Activated CD4-positive, alpha-beta T cell treated with anti-CD3 and anti-CD28 coated beads, Interleukin-2, amount 10 ng/mL, durations not matched to agents 24 days and 14 days (primary cell): ENCODE measurements at regions not wholly inside any gene's neighbourhood (a gene's known extent, or its start where the extent isn't known, plus 50 kb on each side); places are given as distances from the start of the nearest gene placed in this dataset.

Experiments used
- DNase-seq: peaks from one replicate; pipeline ENCODE4 v3.0.0; 2022
- H3K27ac Mint-ChIP-seq: one replicate; pipeline ENCODE4 v1.8.0; 2022; ENCODE audit warnings: mild to moderate bottlenecking, mixed read lengths
- H3K27me3 Mint-ChIP-seq: one replicate; pipeline ENCODE4 v1.8.0; 2022; ENCODE audit warnings: mixed read lengths
- H3K36me3 Mint-ChIP-seq: one replicate; pipeline ENCODE4 v1.8.0; 2022; ENCODE audit warnings: low read depth, mild to moderate bottlenecking, mixed read lengths
- H3K4me1 Mint-ChIP-seq: one replicate; pipeline ENCODE4 v1.8.0; 2021; ENCODE audit warnings: mixed read lengths
- H3K4me3 Mint-ChIP-seq: one replicate; pipeline ENCODE4 v1.8.0; 2022; ENCODE audit warnings: mild to moderate bottlenecking, moderate library complexity, mixed read lengths
- H3K9me3 Mint-ChIP-seq: one replicate; pipeline ENCODE4 v1.8.0; 2021; ENCODE audit warnings: mixed read lengths
- intact Hi-C: fragments of 100-400 bp; cut with micrococcal nuclease; formaldehyde crosslinking; loops from one replicate; pipeline ENCODE4 v1.15.1; 2023

DNA sequence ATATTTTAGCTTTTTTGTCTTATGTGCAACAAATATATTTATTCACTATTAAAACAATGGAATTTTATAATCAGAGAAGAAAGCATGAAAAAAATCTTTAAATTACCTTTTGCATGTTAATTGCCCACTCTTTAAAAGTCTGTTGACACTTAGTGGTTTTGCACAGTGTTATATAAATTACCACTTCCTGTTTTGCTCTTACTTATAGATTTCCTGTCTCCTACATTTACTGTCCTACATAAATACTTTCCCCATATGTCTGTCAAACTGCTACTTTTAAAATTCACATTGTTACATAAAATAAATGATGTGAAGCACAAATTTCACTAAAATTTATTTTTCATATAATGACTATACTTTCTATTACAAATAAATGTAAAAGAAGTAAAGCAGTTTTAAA is 161.1 kb upstream of the NDST4 start:
- Mint-ChIP-seq H3K36me3 (no peaks in the 10 kb centered on the region), H3K27me3 (peaks cover 5% of the 10 kb centered on the region), H3K27ac (no peak overlapping the region), H3K9me3 (peaks cover 6% of the 10 kb centered on the region), H3K4me1 (peaks cover 19% of the 10 kb centered on the region), H3K4me3 (peak overlapping the region; percentile 5)
- intact Hi-C loops: no loop called here
- DNase-seq: no peak

- H3K27me3 Mint-ChIP-seq: peaks cover 5% of the 10 kb centered on the region
- peaks cover 6% of the 10 kb centered on the region for H3K9me3 Mint-ChIP-seq
- H3K27ac Mint-ChIP-seq: no peak overlapping the region
- H3K4me3 Mint-ChIP-seq: no peak overlapping the region
- H3K4me1 Mint-ChIP-seq: peaks cover 17% of the 10 kb centered on the region
- H3K36me3 Mint-ChIP-seq: no peaks in the 10 kb centered on the region
- DNase-seq: no peak
- intact Hi-C loops: no loop called here
These were observed 159.2 kb upstream of the NDST4 start for GRCh38 chr4:115272594-115272993.

GRCh38 chr4:115272185-115272584 is 158.8 kb upstream of the NDST4 start:
- Mint-ChIP-seq H3K4me3 (no peak overlapping the region), H3K27ac (no peak overlapping the region), H3K36me3 (no peaks in the 10 kb centered on the region), H3K9me3 (peaks cover 6% of the 10 kb centered on the region), H3K4me1 (peaks cover 17% of the 10 kb centered on the region), H3K27me3 (peaks cover 5% of the 10 kb centered on the region)
- intact Hi-C loops: no loop called here
- DNase-seq: no peak

DNA sequence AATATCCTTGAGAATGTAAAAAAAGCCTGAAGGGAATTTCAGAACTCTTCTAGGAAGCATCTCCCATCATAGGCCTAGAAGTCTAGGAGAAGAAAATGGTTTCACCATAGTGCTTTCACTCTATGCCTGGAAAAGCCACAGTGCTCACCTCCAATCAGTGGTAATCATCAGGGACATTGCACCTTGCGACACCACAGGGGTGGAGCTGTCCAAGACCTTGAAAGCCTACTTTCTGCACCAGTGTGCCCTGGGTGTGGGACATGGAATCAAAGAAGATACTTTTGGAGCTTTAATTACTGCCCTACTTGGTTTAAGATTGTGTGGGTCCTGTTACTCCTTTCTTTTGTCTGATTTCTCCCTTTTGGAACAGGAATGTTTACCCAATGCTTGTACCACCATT is 146.8 kb upstream of the NDST4 start:
- DNase-seq: no peak
- Mint-ChIP-seq H3K4me3 (no peak overlapping the region), H3K36me3 (no peaks in the 10 kb centered on the region), H3K9me3 (no peaks in the 10 kb centered on the region), H3K27ac (no peak overlapping the region), H3K27me3 (no peaks in the 10 kb centered on the region), H3K4me1 (no peaks in the 10 kb centered on the region)
- intact Hi-C loops: no loop called here

DNA sequence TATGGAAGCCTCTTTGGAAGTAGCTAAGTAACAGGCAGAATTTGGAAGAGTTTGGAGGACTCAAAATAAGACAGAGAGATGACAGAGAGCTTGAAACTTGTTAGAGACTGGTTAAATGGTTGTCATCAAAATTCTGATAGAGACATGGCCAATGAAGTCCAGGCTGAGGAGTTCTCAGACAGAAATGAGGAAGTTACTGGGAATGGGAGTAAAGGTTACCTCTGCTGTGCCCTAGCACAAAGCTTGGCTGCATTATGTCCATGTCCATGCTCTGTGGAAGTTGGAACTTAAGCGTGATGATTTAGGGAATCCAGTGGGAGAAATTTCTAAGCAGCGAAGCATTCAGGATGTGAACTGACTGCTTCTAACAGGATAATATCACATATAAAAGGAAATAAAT is 146.2 kb upstream of the NDST4 start:
- no peaks in the 10 kb centered on the region for H3K4me1 Mint-ChIP-seq
- H3K4me3 Mint-ChIP-seq: no peak overlapping the region
- H3K9me3 Mint-ChIP-seq: no peaks in the 10 kb centered on the region
- H3K27me3 Mint-ChIP-seq: no peaks in the 10 kb centered on the region
- H3K36me3 Mint-ChIP-seq: no peaks in the 10 kb centered on the region
- intact Hi-C loops: no loop called here
- DNase-seq: no peak
- no peak overlapping the region for H3K27ac Mint-ChIP-seq

- intact Hi-C loops: no loop called here
These were observed 136.4 kb upstream of the NDST4 start for GRCh38 chr4:115249808-115250207.

DNA sequence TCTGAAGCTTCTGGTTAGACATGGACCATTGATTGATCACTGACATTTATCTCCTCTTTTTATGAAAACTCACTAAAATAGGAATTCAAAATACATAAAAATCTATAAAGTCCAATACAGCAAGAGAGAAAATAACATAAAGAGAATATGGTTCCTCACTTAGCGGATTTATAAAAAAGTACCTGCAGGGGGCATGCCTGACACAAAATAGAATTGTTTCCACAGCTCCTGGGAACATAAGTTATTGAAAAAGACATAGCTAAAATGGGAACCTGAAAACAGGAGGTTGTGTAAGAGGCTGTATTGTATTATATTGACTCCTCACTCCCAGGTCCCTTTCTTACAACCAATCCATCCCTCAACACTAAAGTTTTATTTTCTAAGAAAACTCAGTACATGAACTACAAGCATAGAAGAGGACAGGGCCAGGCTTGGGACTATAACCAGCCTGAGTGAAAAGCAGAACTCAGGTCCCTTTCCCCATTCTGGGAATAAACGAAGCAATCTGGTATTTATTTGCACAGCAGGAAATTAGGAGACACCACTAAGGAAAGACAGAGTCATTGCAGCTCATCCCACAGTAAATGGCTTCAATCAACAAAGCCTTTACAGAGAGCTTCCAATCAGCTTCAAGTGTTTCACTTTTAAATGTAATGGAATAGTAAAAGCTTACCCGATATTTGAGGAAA is 121.1 kb upstream of the NDST4 start:
- intact Hi-C loops: loop anchor here (5.0 to 10.0 kb wide), 2 partner anchors 300 to 618 kb away; no protein-coding TSS in a partner anchor

More at GRCh38 chr4:115249808-115250207, 136.4 kb upstream of the NDST4 start:
- Mint-ChIP-seq H3K4me3 (no peak overlapping the region), H3K4me1 (no peaks in the 10 kb centered on the region), H3K27me3 (no peaks in the 10 kb centered on the region), H3K36me3 (no peaks in the 10 kb centered on the region), H3K9me3 (no peaks in the 10 kb centered on the region), H3K27ac (no peak overlapping the region)
- no peak for DNase-seq

DNA sequence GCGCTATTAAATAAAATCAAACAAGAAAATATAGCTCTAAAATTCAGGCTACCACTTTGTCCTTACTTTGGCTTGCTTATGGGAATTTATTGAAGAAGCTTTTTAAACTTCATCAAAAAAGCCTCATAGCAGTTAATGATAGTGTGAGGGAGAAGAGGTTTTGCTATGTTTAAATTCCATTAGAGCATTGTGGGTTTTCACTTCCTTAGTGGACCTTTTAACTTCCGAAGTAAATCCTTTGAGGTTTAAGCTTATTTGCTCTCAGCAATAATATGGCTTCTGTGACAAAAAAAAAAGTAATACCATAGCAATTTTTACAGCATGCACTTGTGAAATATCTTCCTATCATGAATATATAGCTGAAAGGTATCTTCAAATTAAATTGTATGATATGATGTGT is 120.2 kb upstream of the NDST4 start:
- intact Hi-C loops: loop anchor here (5.0 to 10.0 kb wide), 2 partner anchors 301 to 619 kb away; no protein-coding TSS in a partner anchor
- no peak overlapping the region for H3K27ac Mint-ChIP-seq
- H3K4me1 Mint-ChIP-seq: no peaks in the 10 kb centered on the region
- no peaks in the 10 kb centered on the region for H3K9me3 Mint-ChIP-seq
- DNase-seq: no peak
- no peaks in the 10 kb centered on the region for H3K36me3 Mint-ChIP-seq
- no peaks in the 10 kb centered on the region for H3K27me3 Mint-ChIP-seq
- no peak overlapping the region for H3K4me3 Mint-ChIP-seq

More for the DNA sequence above, 121.1 kb upstream of the NDST4 start:
- no peak overlapping the region for H3K4me3 Mint-ChIP-seq
- H3K27me3 Mint-ChIP-seq: no peaks in the 10 kb centered on the region
- no peaks in the 10 kb centered on the region for H3K9me3 Mint-ChIP-seq
- DNase-seq: peak; percentile 61
- H3K4me1 Mint-ChIP-seq: no peaks in the 10 kb centered on the region
- no peaks in the 10 kb centered on the region for H3K36me3 Mint-ChIP-seq
- H3K27ac Mint-ChIP-seq: no peak overlapping the region

DNA sequence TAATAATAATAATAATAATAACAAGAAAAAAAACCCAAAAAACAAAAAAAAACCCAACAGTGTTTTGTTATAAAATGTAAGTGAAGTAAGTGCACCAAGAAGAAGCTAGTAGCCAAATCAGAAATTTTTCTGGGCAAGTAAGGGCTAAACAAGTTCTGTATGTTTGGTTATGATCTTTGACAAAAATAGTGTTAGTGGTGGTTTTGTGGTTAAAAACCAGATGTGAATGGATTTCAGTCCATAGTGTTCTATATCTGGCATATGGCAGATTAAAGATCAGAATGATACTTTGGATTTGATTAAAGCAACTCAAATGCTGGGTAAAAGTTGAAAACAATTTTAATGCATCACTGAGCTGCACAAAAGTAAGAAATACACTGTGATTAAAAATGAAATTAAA is 116.5 kb upstream of the NDST4 start:
- Mint-ChIP-seq H3K36me3 (no peaks in the 10 kb centered on the region), H3K9me3 (no peaks in the 10 kb centered on the region)
- intact Hi-C loops: loop anchor here (5.0 to 10.0 kb wide), 2 partner anchors 305 to 622 kb away; no protein-coding TSS in a partner anchor

GRCh38 chr4:115228851-115229250 is 115.4 kb upstream of the NDST4 start:
- no peak for DNase-seq
- no peak overlapping the region for H3K4me3 Mint-ChIP-seq
- H3K27me3 Mint-ChIP-seq: no peaks in the 10 kb centered on the region
- no peaks in the 10 kb centered on the region for H3K9me3 Mint-ChIP-seq
- H3K27ac Mint-ChIP-seq: no peak overlapping the region
- intact Hi-C loops: no loop called here
- H3K4me1 Mint-ChIP-seq: no peaks in the 10 kb centered on the region
- no peaks in the 10 kb centered on the region for H3K36me3 Mint-ChIP-seq

More for the DNA sequence above, 116.5 kb upstream of the NDST4 start:
- no peaks in the 10 kb centered on the region for H3K4me1 Mint-ChIP-seq
- no peak overlapping the region for H3K4me3 Mint-ChIP-seq
- no peaks in the 10 kb centered on the region for H3K27me3 Mint-ChIP-seq
- no peak overlapping the region for H3K27ac Mint-ChIP-seq
- DNase-seq: no peak

DNA sequence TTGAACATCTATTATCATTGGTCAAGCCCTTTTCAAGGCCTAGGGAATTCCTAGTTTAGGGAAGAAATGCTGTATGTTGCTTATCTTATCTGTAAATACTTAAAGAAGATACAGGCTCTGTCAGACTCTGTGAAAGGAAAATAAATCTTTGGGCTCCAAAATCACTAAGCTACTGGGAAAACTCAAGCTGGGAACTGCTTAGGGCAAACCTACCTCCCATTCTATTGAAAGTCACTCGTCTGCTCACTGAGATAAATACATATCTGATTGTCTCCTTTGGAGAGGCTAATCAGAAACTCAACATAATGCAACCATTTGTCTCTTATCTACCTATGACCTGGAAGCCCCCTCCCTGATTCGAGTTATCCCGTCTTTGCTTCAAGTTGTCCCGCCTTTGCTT is 108.6 kb upstream of the NDST4 start:
- intact Hi-C loops: no loop called here
- Mint-ChIP-seq H3K27ac (no peak overlapping the region), H3K27me3 (no peaks in the 10 kb centered on the region), H3K4me1 (no peaks in the 10 kb centered on the region), H3K4me3 (no peak overlapping the region), H3K9me3 (no peaks in the 10 kb centered on the region), H3K36me3 (no peaks in the 10 kb centered on the region)
- DNase-seq: no peak

DNA sequence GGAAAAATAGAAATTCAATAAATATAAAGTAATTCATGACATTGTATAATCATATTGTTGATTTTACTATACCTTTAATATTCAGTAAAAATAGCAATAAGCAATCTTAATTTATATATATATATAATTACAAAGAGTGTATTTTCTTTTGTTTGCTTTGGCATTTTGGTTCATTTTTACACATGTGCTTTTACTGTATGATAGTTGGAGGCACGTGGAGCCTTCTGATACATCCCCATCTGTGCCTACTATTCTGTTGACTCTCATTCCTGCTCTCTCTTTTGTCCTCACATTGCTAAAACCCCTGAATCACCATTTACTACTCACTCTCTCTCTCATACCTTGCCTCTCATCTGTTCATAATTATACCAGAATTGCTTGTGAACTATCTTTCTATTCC is 106.4 kb upstream of the NDST4 start:
- intact Hi-C loops: no loop called here
- no peak overlapping the region for H3K27ac Mint-ChIP-seq

GRCh38 chr4:115219315-115219860 is 106.0 kb upstream of the NDST4 start:
- intact Hi-C loops: no loop called here

More for the DNA sequence above, 106.4 kb upstream of the NDST4 start:
- H3K9me3 Mint-ChIP-seq: no peaks in the 10 kb centered on the region
- H3K36me3 Mint-ChIP-seq: no peaks in the 10 kb centered on the region
- no peak overlapping the region for H3K4me3 Mint-ChIP-seq
- H3K4me1 Mint-ChIP-seq: no peaks in the 10 kb centered on the region
- no peak for DNase-seq
- H3K27me3 Mint-ChIP-seq: no peaks in the 10 kb centered on the region

GRCh38 chr4:115215935-115216334 is 102.5 kb upstream of the NDST4 start:
- Mint-ChIP-seq H3K27ac (no peak overlapping the region), H3K4me1 (no peaks in the 10 kb centered on the region), H3K4me3 (no peak overlapping the region), H3K36me3 (no peaks in the 10 kb centered on the region), H3K9me3 (no peaks in the 10 kb centered on the region), H3K27me3 (no peaks in the 10 kb centered on the region)
- DNase-seq: no peak
- intact Hi-C loops: no loop called here

More at GRCh38 chr4:115219315-115219860, 106.0 kb upstream of the NDST4 start:
- DNase-seq: no peak
- H3K4me1 Mint-ChIP-seq: no peaks in the 10 kb centered on the region
- H3K36me3 Mint-ChIP-seq: no peaks in the 10 kb centered on the region
- no peaks in the 10 kb centered on the region for H3K9me3 Mint-ChIP-seq
- no peak overlapping the region for H3K27ac Mint-ChIP-seq
- H3K27me3 Mint-ChIP-seq: no peaks in the 10 kb centered on the region
- no peak overlapping the region for H3K4me3 Mint-ChIP-seq
